Activated CD4-positive, alpha-beta T cell treated with anti-CD3 and anti-CD28 coated beads, Interleukin-2, amount 10 ng/mL, durations not matched to agents 24 days and 14 days (primary cell): ENCODE measurements at regions not wholly inside any gene's neighbourhood (a gene's known extent, or its start where the extent isn't known, plus 50 kb on each side); places are given as distances from the start of the nearest gene placed in this dataset.

Experiments
- DNase-seq: peaks from one replicate; pipeline ENCODE4 v3.0.0; 2022
- H3K27ac Mint-ChIP-seq: one replicate; pipeline ENCODE4 v1.8.0; 2022; ENCODE audit warnings: mild to moderate bottlenecking, mixed read lengths
- H3K27me3 Mint-ChIP-seq: one replicate; pipeline ENCODE4 v1.8.0; 2022; ENCODE audit warnings: mixed read lengths
- H3K36me3 Mint-ChIP-seq: one replicate; pipeline ENCODE4 v1.8.0; 2022; ENCODE audit warnings: low read depth, mild to moderate bottlenecking, mixed read lengths
- H3K4me1 Mint-ChIP-seq: one replicate; pipeline ENCODE4 v1.8.0; 2021; ENCODE audit warnings: mixed read lengths
- H3K4me3 Mint-ChIP-seq: one replicate; pipeline ENCODE4 v1.8.0; 2022; ENCODE audit warnings: mild to moderate bottlenecking, moderate library complexity, mixed read lengths
- H3K9me3 Mint-ChIP-seq: one replicate; pipeline ENCODE4 v1.8.0; 2021; ENCODE audit warnings: mixed read lengths
- intact Hi-C: fragments of 100-400 bp; cut with micrococcal nuclease; formaldehyde crosslinking; loops from one replicate; pipeline ENCODE4 v1.15.1; 2023

DNA sequence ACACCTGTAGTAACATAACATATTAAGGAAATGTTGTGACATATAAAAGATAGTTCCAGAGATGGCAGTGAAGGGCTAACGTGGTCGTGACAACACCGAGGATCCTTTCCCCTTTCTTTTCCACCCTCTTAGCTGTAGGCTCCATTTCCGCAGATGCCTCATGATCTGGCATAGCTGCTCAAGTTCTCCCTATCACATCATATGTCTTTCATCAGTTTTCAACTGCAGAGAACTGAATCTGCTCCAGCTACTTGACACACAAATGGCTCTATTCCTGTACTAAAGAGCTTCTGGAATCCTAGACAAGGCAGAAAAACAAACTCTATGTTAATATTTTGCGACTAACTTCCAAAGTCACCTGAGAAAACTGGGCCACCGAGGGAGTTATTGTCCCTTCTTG lies 275.0 kb upstream of the SLCO3A1 start:
- Mint-ChIP-seq H3K4me3 (no peak overlapping the region), H3K27me3 (peaks cover 18% of the 10 kb centered on the region), H3K9me3 (peaks cover 6% of the 10 kb centered on the region), H3K27ac (no peak overlapping the region), H3K4me1 (no peaks in the 10 kb centered on the region), H3K36me3 (no peaks in the 10 kb centered on the region)
- DNase-seq, result no peak
- intact Hi-C loops, result no loop called here

DNA sequence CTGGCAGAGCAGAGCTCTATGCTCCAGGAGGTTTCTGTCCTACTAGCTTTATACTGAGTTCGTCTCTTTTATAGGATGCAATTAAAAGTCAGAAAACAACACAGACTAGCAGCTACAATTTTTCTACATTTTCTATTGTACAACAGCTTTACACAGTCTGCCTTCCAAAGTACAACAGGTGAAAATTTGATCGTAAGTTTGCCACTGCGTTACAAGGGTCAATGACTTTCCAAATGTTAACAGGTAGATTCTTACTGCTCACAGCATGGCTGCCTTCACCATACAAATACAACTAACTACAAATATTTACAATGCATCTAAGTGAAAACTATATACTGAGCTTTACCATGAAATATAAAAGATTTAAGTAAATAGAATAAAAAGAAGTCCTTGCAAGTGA lies 268.6 kb upstream of the SLCO3A1 start:
- no peaks in the 10 kb centered on the region for H3K36me3 Mint-ChIP-seq
- no peak for DNase-seq
- intact Hi-C loops, result no loop called here
- peaks cover 6% of the 10 kb centered on the region for H3K9me3 Mint-ChIP-seq
- H3K4me1 Mint-ChIP-seq, result no peaks in the 10 kb centered on the region
- no peak overlapping the region for H3K4me3 Mint-ChIP-seq
- H3K27ac Mint-ChIP-seq, result no peak overlapping the region
- H3K27me3 Mint-ChIP-seq, result peaks cover 19% of the 10 kb centered on the region

DNA sequence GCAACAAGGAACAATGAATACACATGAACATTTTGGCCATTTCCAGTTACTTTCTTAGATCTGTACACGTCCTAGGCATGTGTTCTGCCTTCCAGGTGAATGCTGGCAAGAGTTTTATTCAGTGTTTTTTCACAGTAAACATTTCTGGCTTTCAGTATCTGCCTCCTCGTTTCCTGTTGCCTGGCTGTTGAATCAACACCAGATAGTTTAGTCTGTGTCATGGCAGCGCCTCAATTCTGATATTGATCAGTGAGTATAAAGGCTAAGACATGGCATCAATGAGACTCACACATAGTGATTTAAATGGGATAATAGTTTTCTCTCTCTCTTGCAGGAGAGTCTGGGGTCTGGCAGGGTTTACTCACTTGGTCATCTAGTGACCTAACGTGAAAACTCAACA lies 266.9 kb upstream of the SLCO3A1 start:
- H3K27ac Mint-ChIP-seq, result no peak overlapping the region
- H3K4me1 Mint-ChIP-seq, result no peaks in the 10 kb centered on the region
- H3K4me3 Mint-ChIP-seq, result no peak overlapping the region
- H3K9me3 Mint-ChIP-seq, result peaks cover 6% of the 10 kb centered on the region
- H3K27me3 Mint-ChIP-seq, result peaks cover 20% of the 10 kb centered on the region
- H3K36me3 Mint-ChIP-seq, result no peaks in the 10 kb centered on the region
- DNase-seq, result no peak
- intact Hi-C loops, result no loop called here

DNA sequence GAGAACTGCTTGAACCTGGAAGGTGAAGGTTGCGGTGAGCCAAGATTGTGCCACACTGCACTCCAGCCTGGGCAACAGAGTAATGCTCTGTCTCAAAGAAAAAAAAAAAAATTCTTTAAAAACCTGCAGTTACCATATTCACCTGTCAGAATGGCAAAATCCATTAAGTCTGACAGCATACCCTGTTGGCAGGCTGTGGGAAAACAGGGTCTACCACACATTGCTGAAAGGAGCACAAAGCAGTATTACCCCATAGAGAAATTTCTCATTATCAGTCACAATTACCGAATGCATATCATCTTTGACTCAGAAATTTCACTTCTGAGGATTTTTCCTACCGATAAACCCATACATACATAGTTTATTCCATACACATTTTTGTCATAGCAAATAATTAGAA lies 264.1 kb upstream of the SLCO3A1 start:
- peaks cover 18% of the 10 kb centered on the region for H3K27me3 Mint-ChIP-seq
- no peaks in the 10 kb centered on the region for H3K36me3 Mint-ChIP-seq
- H3K4me1 Mint-ChIP-seq, result peaks cover 3% of the 10 kb centered on the region
- no peak for DNase-seq
- H3K27ac Mint-ChIP-seq, result no peak overlapping the region
- intact Hi-C loops, result no loop called here
- H3K9me3 Mint-ChIP-seq, result no peaks in the 10 kb centered on the region
- H3K4me3 Mint-ChIP-seq, result no peak overlapping the region

DNA sequence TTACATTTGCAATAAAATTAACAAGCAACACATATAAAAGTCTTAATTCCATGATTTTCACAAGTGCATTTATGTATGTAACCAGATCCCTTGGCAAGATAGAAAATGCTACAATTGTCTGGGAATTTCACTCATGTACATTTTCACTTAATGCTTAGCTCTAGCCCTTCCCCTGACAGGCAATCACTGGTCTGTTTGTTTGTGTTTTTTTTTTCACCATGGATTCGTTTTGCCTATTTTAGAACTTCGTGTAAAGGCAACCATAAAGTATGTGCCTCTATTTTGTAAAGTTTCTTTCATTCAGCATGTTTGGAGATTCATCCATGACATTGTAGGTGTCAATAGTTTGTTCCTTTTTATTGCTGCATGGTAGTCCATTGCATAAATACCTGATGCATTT lies 260.9 kb upstream of the SLCO3A1 start:
- Mint-ChIP-seq H3K9me3 (no peaks in the 10 kb centered on the region), H3K27me3 (peaks cover 25% of the 10 kb centered on the region), H3K4me3 (no peak overlapping the region), H3K27ac (no peak overlapping the region), H3K4me1 (peaks cover 3% of the 10 kb centered on the region), H3K36me3 (no peaks in the 10 kb centered on the region)
- intact Hi-C loops, result no loop called here
- DNase-seq, result no peak

DNA sequence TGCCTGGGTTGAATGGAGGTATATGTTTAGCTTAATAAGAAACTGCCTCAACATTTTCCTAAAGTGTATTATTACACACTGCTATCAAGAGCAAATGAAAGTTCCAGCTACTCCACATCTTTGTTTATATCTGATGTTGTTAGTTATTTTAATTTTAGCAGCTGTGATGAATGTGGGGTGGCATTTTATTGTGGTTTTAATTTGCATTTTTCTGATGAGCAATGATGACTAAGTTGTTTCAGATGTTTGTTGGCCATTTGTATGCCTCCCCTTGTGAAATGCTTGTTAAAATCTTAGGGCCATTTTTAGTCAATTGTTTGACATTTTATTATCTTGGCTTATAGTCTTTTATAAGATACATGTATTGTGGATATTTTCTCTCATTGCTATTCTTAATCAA lies 260.4 kb upstream of the SLCO3A1 start:
- DNase-seq, result no peak
- no peaks in the 10 kb centered on the region for H3K9me3 Mint-ChIP-seq
- no peak overlapping the region for H3K27ac Mint-ChIP-seq
- H3K4me1 Mint-ChIP-seq, result peaks cover 3% of the 10 kb centered on the region
- no peaks in the 10 kb centered on the region for H3K36me3 Mint-ChIP-seq
- H3K27me3 Mint-ChIP-seq, result peaks cover 30% of the 10 kb centered on the region
- H3K4me3 Mint-ChIP-seq, result no peak overlapping the region
- intact Hi-C loops, result no loop called here

DNA sequence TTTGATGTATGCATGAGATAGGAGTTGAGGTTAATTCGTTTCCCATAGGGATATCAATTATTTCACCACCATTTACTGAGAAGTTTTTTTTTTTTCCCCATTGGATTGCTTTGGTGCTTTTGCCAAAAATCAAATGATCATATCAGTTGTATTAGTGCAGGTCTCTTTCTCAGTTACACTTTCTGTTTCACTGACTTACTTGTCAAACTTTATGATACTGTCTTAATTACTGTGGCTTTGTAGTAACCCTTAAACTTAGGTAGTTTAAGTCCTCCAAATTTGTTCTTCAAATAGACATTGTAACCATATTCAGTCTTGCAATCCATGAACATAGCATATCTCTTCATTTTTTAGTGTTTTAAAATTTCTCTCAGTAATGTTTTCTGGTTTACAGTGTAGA lies 259.9 kb upstream of the SLCO3A1 start:
- H3K36me3 Mint-ChIP-seq, result no peaks in the 10 kb centered on the region
- intact Hi-C loops, result no loop called here
- no peak for DNase-seq
- no peak overlapping the region for H3K27ac Mint-ChIP-seq
- H3K4me1 Mint-ChIP-seq, result peaks cover 3% of the 10 kb centered on the region
- no peaks in the 10 kb centered on the region for H3K9me3 Mint-ChIP-seq
- peaks cover 30% of the 10 kb centered on the region for H3K27me3 Mint-ChIP-seq
- H3K4me3 Mint-ChIP-seq, result no peak overlapping the region

DNA sequence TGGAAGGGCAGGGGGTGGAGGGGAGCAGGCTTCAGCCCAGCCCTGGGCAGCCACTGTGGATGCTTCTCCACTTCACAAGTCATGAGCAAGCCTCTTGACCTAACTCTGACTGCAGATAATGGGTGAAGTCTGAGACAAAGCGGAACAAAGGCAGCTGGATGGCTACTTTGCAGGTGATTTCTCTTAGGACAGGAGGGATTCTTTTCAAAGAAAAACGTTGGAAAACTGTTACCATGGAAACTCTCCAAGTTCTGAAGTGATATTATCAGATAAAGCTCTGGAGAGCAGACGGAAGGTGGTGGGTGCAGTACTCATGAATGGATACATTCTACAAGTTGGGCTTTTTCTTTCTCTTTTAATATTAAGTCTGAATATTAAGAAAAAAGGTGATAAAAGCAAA lies 254.2 kb upstream of the SLCO3A1 start:
- no peak overlapping the region for H3K4me3 Mint-ChIP-seq
- no peak for DNase-seq
- no peak overlapping the region for H3K27ac Mint-ChIP-seq
- H3K27me3 Mint-ChIP-seq, result peaks cover 24% of the 10 kb centered on the region
- intact Hi-C loops, result no loop called here
- no peaks in the 10 kb centered on the region for H3K4me1 Mint-ChIP-seq
- H3K9me3 Mint-ChIP-seq, result no peaks in the 10 kb centered on the region
- H3K36me3 Mint-ChIP-seq, result no peaks in the 10 kb centered on the region

DNA sequence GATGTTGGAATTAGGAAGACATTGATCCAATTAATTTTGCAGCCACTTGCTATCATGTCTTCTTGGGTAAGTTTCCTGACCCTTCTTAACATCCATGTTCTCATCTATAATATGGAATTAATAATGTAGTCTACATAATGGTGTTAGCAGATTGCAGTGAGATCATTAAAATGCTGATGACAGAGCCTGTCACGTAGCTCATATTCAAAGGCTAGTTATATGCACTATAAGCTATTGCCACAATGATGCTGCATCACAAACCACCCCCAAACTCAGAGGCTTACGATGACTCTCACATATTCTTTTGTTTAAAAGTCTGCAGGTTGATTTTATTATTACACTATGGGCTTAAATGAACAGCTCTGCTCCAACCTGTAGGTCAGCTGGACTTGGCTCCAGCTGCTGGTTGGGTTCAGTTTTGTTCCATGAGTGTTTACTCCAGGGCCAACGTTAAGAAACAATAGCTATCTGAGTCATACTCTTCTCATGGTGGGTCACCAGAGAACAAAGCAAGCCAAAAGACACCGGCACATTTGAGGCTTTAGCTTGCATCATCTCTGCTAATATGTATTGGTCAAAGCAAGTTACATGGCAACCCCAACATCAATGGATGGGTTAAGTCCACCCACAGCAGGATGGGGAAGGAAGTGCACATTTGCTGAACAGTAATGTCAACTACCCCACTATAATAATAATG lies 250.0 kb upstream of the SLCO3A1 start:
- intact Hi-C loops, result no loop called here
- H3K4me3 Mint-ChIP-seq, result no peak overlapping the region
- H3K27ac Mint-ChIP-seq, result no peak overlapping the region
- no peaks in the 10 kb centered on the region for H3K4me1 Mint-ChIP-seq
- H3K36me3 Mint-ChIP-seq, result no peaks in the 10 kb centered on the region
- H3K27me3 Mint-ChIP-seq, result peaks cover 9% of the 10 kb centered on the region
- DNase-seq, result no peak
- H3K9me3 Mint-ChIP-seq, result no peaks in the 10 kb centered on the region

DNA sequence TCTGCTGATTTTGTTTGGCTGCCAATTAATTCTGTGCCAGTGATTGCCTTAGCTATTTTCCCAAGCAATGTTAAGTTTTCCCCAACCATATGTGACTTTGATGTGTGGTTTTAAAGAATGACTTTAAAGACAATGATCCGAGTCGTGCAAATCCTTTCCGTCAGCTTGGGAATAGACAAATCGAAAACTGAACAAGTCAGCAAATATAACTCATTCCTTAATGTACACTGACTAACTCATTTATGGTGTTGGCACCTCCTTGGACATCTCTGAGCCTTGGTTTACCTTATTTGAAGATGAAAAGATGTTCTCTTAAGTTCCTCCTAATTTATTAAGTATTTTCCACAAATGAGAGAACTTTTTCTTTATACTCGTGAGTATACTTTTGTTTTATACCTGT lies 249.4 kb upstream of the SLCO3A1 start:
- Mint-ChIP-seq H3K27ac (no peak overlapping the region), H3K4me3 (no peak overlapping the region), H3K27me3 (peaks cover 9% of the 10 kb centered on the region), H3K4me1 (no peaks in the 10 kb centered on the region), H3K9me3 (no peaks in the 10 kb centered on the region), H3K36me3 (no peaks in the 10 kb centered on the region)
- intact Hi-C loops, result no loop called here
- DNase-seq, result no peak

DNA sequence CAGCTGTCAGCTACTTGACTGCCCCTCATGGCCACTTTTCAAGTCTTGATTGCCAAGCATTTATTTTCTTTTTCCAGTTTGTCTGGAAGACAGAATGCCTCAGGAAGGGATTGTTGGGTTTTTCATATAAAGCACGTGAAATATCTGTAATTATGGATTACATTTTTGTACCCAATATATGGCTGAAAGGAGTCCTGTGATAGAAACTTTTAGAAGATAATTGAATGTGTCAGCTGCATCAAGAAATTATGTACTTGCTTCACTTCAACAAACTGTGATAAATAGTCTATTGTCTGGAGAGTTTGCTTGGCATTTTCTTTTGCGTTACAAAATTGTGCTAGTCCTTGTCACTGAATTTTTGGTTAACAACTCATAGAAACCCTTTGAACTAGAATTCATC lies 247.9 kb upstream of the SLCO3A1 start:
- Mint-ChIP-seq H3K9me3 (no peaks in the 10 kb centered on the region), H3K4me3 (no peak overlapping the region), H3K27ac (no peak overlapping the region), H3K36me3 (no peaks in the 10 kb centered on the region), H3K4me1 (no peaks in the 10 kb centered on the region), H3K27me3 (peaks cover 9% of the 10 kb centered on the region)
- intact Hi-C loops, result no loop called here
- no peak for DNase-seq

DNA sequence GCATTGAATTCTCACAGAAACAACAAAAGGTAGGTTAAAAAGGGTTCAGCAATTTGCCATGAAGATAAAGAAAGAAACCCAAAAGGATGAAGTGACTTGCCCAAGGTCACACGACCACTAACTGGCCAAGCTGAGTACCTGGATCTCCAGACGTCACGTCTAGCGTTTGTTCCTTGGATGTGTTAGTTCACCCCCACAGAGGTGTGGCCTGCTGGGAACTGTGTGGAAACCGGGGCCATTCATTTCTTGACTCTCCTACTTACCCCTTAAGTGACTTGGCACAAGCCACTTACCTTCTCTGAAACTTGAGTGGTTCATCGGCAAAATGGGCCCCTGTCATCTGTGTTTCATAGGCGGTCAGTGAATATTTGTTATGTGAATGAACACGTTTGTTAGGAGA lies 244.3 kb upstream of the SLCO3A1 start:
- no peak for DNase-seq
- intact Hi-C loops, result no loop called here
- H3K27ac Mint-ChIP-seq, result no peak overlapping the region
- H3K27me3 Mint-ChIP-seq, result peaks cover 9% of the 10 kb centered on the region
- H3K36me3 Mint-ChIP-seq, result no peaks in the 10 kb centered on the region
- no peaks in the 10 kb centered on the region for H3K4me1 Mint-ChIP-seq
- no peaks in the 10 kb centered on the region for H3K9me3 Mint-ChIP-seq
- H3K4me3 Mint-ChIP-seq, result no peak overlapping the region

DNA sequence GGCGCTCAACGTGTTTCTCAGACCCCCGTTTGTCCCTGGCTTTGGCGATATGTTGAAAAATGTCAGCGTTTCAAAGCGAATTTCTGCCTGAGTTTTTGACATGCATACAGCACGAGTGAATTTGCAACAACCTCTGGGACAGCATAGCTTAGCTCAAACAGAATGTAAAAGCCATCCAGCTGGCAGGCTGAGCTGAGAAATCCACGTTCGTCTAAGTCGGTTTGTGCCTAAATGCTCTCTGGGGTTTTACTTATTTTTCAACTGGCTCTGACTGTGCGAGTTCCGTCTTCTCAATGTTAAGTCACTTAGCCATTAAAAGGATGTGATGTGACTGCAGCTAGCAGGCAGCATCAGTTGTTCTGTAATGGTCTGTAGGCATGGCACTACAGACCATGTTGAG lies 243.5 kb upstream of the SLCO3A1 start:
- no peaks in the 10 kb centered on the region for H3K36me3 Mint-ChIP-seq
- H3K4me1 Mint-ChIP-seq, result no peaks in the 10 kb centered on the region
- intact Hi-C loops, result no loop called here
- no peak for DNase-seq
- peaks cover 3% of the 10 kb centered on the region for H3K27me3 Mint-ChIP-seq
- H3K27ac Mint-ChIP-seq, result no peak overlapping the region
- no peaks in the 10 kb centered on the region for H3K9me3 Mint-ChIP-seq
- no peak overlapping the region for H3K4me3 Mint-ChIP-seq

DNA sequence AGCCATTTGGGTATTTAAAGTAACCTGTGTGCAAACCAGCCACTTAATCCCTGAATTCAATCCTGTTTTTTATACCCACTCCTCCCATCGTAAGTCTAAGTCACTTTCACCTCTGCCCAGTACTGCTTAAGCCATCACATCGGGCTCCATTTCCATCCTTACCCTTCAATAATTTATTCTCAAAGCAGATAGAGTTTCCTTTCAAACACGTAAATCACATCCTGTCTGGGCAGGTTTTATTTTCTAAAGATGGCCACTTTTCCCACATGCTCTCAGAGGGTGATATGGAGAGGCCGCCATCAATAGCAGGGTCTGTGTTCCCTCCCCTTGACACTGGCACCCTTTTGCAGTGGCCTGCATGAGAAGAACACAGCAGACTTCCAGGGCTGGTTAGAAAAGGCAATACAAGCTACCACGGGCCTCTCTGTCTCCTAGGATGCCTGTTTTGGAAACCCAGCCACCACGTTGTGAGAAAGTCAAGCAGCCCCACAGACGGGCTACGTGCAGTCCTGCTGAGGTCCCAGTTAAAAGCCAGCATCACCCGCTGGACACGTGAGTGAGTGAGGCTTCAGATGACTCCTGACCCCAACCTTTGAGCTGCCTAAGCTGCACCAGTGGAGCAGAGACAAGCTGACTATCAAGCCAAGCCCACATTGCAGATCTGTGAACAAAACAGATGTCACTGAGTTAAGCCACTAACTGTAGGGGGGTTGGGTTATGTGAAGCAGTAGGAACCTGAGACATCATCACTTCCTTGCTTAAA lies 241.8 kb upstream of the SLCO3A1 start:
- H3K27ac Mint-ChIP-seq, result no peak overlapping the region
- peaks cover 4% of the 10 kb centered on the region for H3K9me3 Mint-ChIP-seq
- intact Hi-C loops, result no loop called here
- DNase-seq, result no peak
- no peaks in the 10 kb centered on the region for H3K36me3 Mint-ChIP-seq
- peaks cover 2% of the 10 kb centered on the region for H3K27me3 Mint-ChIP-seq
- H3K4me1 Mint-ChIP-seq, result no peaks in the 10 kb centered on the region
- H3K4me3 Mint-ChIP-seq, result no peak overlapping the region

DNA sequence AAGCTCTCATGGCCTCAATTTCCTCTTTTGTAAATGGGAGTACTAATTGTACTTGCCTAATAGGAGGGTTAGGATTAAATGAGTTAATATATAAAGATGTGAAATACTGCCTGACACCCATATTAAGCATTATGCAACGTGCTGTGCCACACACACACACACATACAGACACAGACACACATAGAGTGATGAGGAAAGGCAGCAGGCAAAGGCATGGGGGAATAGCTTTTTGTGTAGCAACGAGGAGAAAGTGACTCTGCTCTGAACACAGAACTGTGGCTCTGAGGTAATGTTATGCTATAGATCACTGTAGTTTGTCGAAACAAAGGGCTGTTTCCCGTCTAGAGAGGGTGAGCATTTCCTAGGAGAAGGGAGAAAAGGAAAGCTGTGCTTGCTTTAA lies 233.3 kb upstream of the SLCO3A1 start:
- intact Hi-C loops, result no loop called here
- H3K36me3 Mint-ChIP-seq, result no peaks in the 10 kb centered on the region
- H3K4me1 Mint-ChIP-seq, result no peaks in the 10 kb centered on the region

More for the DNA sequence above, 233.3 kb upstream of the SLCO3A1 start:
- H3K4me3 Mint-ChIP-seq, result no peak overlapping the region
- peaks cover 18% of the 10 kb centered on the region for H3K27me3 Mint-ChIP-seq
- H3K9me3 Mint-ChIP-seq, result peaks cover 4% of the 10 kb centered on the region
- no peak overlapping the region for H3K27ac Mint-ChIP-seq
- DNase-seq, result no peak
